ENCODE measurements at regions not wholly inside any gene's neighbourhood (a gene's known extent, or its start where the extent isn't known, plus 50 kb on each side); places are given as distances from the start of the nearest gene placed in this dataset.

- Histone ChIP-seq H2BK15ac (ENCODE audit: low read length) (no peak overlapping the region), H4K8ac (ENCODE audit: extremely low read depth, insufficient read depth, low read length) (no peak overlapping the region), H3K27ac (ENCODE audit: low read depth, low read length) (no peak overlapping the region), H3K18ac (ENCODE audit: extremely low read depth, low read length) (no peak overlapping the region), H2BK120ac (replicated peaks; ENCODE audit: low read depth, low read length) (no peak overlapping the region), H3K4me2 (ENCODE audit: insufficient read depth in 1 of 2, low read depth in 2 of 2, low read length in 2 of 2) (no peak overlapping the region), H3K14ac (ENCODE audit: insufficient read length) (no peak overlapping the region), H2AFZ (ENCODE audit: low read length) (no peak overlapping the region), H3K79me2 (ENCODE audit: control insufficient read depth in 1 of 2, insufficient read depth in 2 of 2, low read length in 2 of 2) (no peaks in the 10 kb centered on the region), H3K79me1 (ENCODE audit: low read depth, low read length) (no peaks in the 10 kb centered on the region), H3K4me1 (replicated peaks in 1 of 4; ENCODE audit: control insufficient read depth in 3 of 4, insufficient read depth in 4 of 4, low read length in 3 of 4) (peaks cover 0 to 3% (median under 1%) of the 10 kb centered on the region in 4 experiments; a peak in 2 of 7 replicates), H3K27me3 (replicated peaks in 1 of 4; ENCODE audit: control insufficient read depth in 3 of 4, extremely low read depth in 1 of 4, insufficient read depth in 3 of 4, low read length in 3 of 4) (no peaks in the 10 kb centered on the region), H3K36me3 (ENCODE audit: control insufficient read depth in 2 of 4, insufficient read depth in 4 of 4, low read length in 3 of 4) (no peaks in the 10 kb centered on the region), H3K23ac (ENCODE audit: insufficient read length) (no peak overlapping the region), H2BK20ac (ENCODE audit: low read length) (no peak overlapping the region), H3K9me3 (ENCODE audit: insufficient read depth in 2 of 2, low read depth in 1 of 2, low read length in 1 of 2) (no peaks in the 10 kb centered on the region), H4K91ac (replicated peaks; ENCODE audit: insufficient read length, low read length) (no peak overlapping the region), H3K23me2 (ENCODE audit: low read depth, low read length) (no peaks in the 10 kb centered on the region), H2AK5ac (ENCODE audit: low read depth, low read length) (no peak overlapping the region), H3K4ac (replicated peaks; ENCODE audit: insufficient read length, low read depth, low read length) (no peak overlapping the region), H3K4me3 (ENCODE audit: extremely low read depth in 1 of 4, insufficient read depth in 2 of 4, low read depth in 3 of 4, low read length in 4 of 4) (no peak overlapping the region), H2BK12ac (ENCODE audit: low read depth, low read length) (0 out of 2 replicates have a peak overlapping the region, but pooled peaks have one; percentile 17), H2BK5ac (ENCODE audit: low read depth, low read length) (no peak overlapping the region), H4K5ac (ENCODE audit: insufficient read length, low read depth, low read length) (no peak overlapping the region), H3K9ac (replicated peaks in 1 of 4; ENCODE audit: extremely low read depth in 1 of 4, low read depth in 3 of 4, low read length in 3 of 4) (no peak overlapping the region), H4K20me1 (replicated peaks in 1 of 2; ENCODE audit: control insufficient read depth in 1 of 2, insufficient read depth in 2 of 2, low read length in 2 of 2) (no peaks in the 10 kb centered on the region), H3K56ac (replicated peaks; ENCODE audit: insufficient read length, low read depth, low read length) (no peak overlapping the region)
- CTCF ChIA-PET (ENCODE audit: partially characterized antibody), result no interaction called here
- FAIRE-seq (no peak), DNase-seq (ENCODE audit: low read depth in 1 of 2, low spot score in 2 of 2) (no peak)
- TF ChIP-seq USF2 (IDR thresholded peaks at IDR 0.05; ENCODE audit: low read length) (no peak), SRF (IDR thresholded peaks at IDR 0.05; ENCODE audit: low read depth, low read length) (no peak), SUZ12 (IDR thresholded peaks at IDR 0.05; ENCODE audit: low read length) (no peak), SP2 (IDR thresholded peaks at IDR 0.05; ENCODE audit: low read length) (no peak)
- 88% methylated on average over 9 of the region's 9 CpGs; no CpG with 5 or more reads in 1 of the 2 experiments for WGBS, 2 experiments (ENCODE audit: extremely low coverage in 1 of 2, insufficient coverage in 1 of 2, insufficient read length in 1 of 2, insufficient replicate concordance in 2 of 2, low coverage in 1 of 2, low lambda C conversion rate in 2 of 2, missing lambda C conversion rate in 1 of 2)
- POLR2A ChIA-PET (ENCODE audit: partially characterized antibody), result no interaction called here
Observed at GRCh38 chr2:16313235-16313975, 352.2 kb downstream of the CYRIA start.

All from H1 (cell line).